GM23248 (cell line): ENCODE measurements at regions not wholly inside any gene's neighbourhood (a gene's known extent, or its start where the extent isn't known, plus 50 kb on each side); places are given as distances from the start of the nearest gene placed in this dataset.

Source experiments
- EZH2 ChIP-seq: fragments of 200-600 bp; sonication (generic); IDR thresholded peaks from 2 replicates; pipeline ENCODE4 v1.6.1; 2018; ENCODE audit warnings: antibody characterized with exemption, mild to moderate bottlenecking; ENCODE audit not compliant: insufficient read depth, poor library complexity, severe bottlenecking
- EZH2phosphoT487 ChIP-seq: fragments of 200-600 bp; sonication (generic); IDR thresholded peaks from 2 replicates; pipeline ENCODE4 v1.6.1; 2018; ENCODE audit warnings: antibody characterized with exemption, moderate library complexity, mild to moderate bottlenecking, low read depth; ENCODE audit not compliant: insufficient read depth

- TF ChIP-seq EZH2, result no peak
- TF ChIP-seq EZH2phosphoT487, result no peak
These were observed 321.9 kb upstream of the NPVF start for GRCh38 chr7:25550149-25550548.
